ENCODE measurements at regions not wholly inside any gene's neighbourhood (a gene's known extent, or its start where the extent isn't known, plus 50 kb on each side); places are given as distances from the start of the nearest gene placed in this dataset.

DNA sequence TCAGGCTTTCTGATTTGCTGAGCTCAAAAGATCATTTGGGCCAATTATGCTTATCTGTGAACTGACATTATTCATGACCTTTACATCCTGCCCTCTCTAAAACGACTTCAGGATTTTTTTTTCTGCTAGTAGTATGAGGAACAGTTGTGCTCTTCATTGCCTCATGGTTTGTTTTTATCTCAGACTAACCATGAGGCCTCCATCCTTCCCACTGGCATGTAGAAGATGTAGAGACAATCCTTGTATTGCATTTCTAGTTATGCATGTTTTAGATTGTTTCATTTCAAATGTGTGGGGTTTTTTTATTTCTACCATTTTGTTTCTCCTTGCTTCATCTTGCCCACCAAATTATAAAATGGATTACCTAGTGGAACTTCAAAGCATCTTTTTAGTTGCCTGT is 82.8 kb upstream of the C1orf87 start:
- TF ChIP-seq, protein P1, sequence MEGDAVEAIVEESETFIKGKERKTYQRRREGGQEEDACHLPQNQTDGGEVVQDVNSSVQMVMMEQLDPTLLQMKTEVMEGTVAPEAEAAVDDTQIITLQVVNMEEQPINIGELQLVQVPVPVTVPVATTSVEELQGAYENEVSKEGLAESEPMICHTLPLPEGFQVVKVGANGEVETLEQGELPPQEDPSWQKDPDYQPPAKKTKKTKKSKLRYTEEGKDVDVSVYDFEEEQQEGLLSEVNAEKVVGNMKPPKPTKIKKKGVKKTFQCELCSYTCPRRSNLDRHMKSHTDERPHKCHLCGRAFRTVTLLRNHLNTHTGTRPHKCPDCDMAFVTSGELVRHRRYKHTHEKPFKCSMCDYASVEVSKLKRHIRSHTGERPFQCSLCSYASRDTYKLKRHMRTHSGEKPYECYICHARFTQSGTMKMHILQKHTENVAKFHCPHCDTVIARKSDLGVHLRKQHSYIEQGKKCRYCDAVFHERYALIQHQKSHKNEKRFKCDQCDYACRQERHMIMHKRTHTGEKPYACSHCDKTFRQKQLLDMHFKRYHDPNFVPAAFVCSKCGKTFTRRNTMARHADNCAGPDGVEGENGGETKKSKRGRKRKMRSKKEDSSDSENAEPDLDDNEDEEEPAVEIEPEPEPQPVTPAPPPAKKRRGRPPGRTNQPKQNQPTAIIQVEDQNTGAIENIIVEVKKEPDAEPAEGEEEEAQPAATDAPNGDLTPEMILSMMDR (IDR thresholded peaks at IDR 0.05; ENCODE audit: insufficient read depth, low read length), result no peak
- TF ChIP-seq POLR2AphosphoS5 (IDR thresholded peaks at IDR 0.05; ENCODE audit: low read depth), result no peak

Data from HL-60 (cell line).